Right atrium auricular region (tissue), 2 donors: ENCODE measurements at regions not wholly inside any gene's neighbourhood (a gene's known extent, or its start where the extent isn't known, plus 50 kb on each side); places are given as distances from the start of the nearest gene placed in this dataset.
"Not testable (repeated sequence)": the region's sequence is repeated elsewhere in the genome, so short reads cannot be mapped to it uniquely, and the experiment has no call there.

Experiments
- DNase-seq: peaks from one replicate; pipeline ENCODE4 v3.0.0-alpha.2; 2019; ENCODE audit warnings: low spot score
- H3K27ac ChIP-seq, 2 donors: fragments of 200-600 bp; sonication (generic); 1 replicate in 1 of 2; 2 replicates in 1 of 2; pipeline ENCODE4 v1.5.1; 2016 to 2019
- H3K27me3 ChIP-seq, 2 donors: fragments of 200-600 bp; sonication (generic); one replicate each; pipeline versions ENCODE4 v1.5.1 to v1.6.0; 2017 to 2019
- H3K36me3 ChIP-seq: fragments of 200-600 bp; sonication (generic); one replicate; pipeline ENCODE4 v1.5.1; 2016
- H3K4me1 ChIP-seq, 2 donors: fragments of 200-600 bp; sonication (generic); one replicate each; pipeline versions ENCODE4 v1.5.1 to v1.6.0; 2017 to 2019
- H3K4me3 ChIP-seq, 2 donors: fragments of 200-600 bp; sonication (generic); 1 replicate in 1 of 2; 2 replicates in 1 of 2; pipeline ENCODE4 v1.5.1; 2017 to 2019; ENCODE audit warnings: mild to moderate bottlenecking in 1 of 2, moderate library complexity in 1 of 2
- H3K9me3 ChIP-seq, 2 donors: fragments of 200-600 bp; sonication (generic); one replicate each; pipeline ENCODE4 v1.5.1; 2019
- CTCF ChIP-seq, 2 donors: fragments of 200-600 bp; sonication (generic); IDR thresholded peaks; one replicate each; pipeline ENCODE4 v1.5.1; 2019; ENCODE audit warnings: antibody characterized with exemption in 2 of 2

- H3K36me3 ChIP-seq: no peaks in the 10 kb centered on the region
- no peak for DNase-seq
- H3K9me3 ChIP-seq: peaks cover 0 to 8% of the 10 kb centered on the region in 2 donors
- H3K4me1 ChIP-seq: no peaks in the 10 kb centered on the region
- no peak overlapping the region for H3K4me3 ChIP-seq
- no peak for TF ChIP-seq CTCF (IDR thresholded peaks at IDR 0.05)
- no peak overlapping the region for H3K27ac ChIP-seq
- H3K27me3 ChIP-seq: no peaks in the 10 kb centered on the region
Observed at GRCh38 chr3:87742250-87742649, 316.6 kb downstream of the CGGBP1 start.

- H3K4me3 ChIP-seq, H3K36me3 ChIP-seq, DNase-seq, H3K4me1 ChIP-seq, H3K9me3 ChIP-seq, H3K27me3 ChIP-seq, H3K27ac ChIP-seq: not testable (repeated sequence)
Observed at GRCh38 chr3:87740894-87741293, 317.9 kb downstream of the CGGBP1 start.

GRCh38 chr3:87737817-87738216 lies 321.0 kb downstream of the CGGBP1 start:
- DNase-seq, H3K36me3 ChIP-seq, H3K9me3 ChIP-seq, H3K4me3 ChIP-seq, H3K4me1 ChIP-seq, H3K27ac ChIP-seq, H3K27me3 ChIP-seq: not testable (repeated sequence)

GRCh38 chr3:87733671-87734367 lies 325.0 kb downstream of the CGGBP1 start:
- Histone ChIP-seq H3K4me1 (no peaks in the 10 kb centered on the region), H3K27me3 (no peaks in the 10 kb centered on the region), H3K4me3 (no peak overlapping the region), H3K27ac (no peak overlapping the region), H3K36me3 (no peaks in the 10 kb centered on the region), H3K9me3 (no peaks in the 10 kb centered on the region)
- TF ChIP-seq CTCF (IDR thresholded peaks at IDR 0.05): no peak
- no peak for DNase-seq

- no peaks in the 10 kb centered on the region for H3K9me3 ChIP-seq
- DNase-seq: no peak
- TF ChIP-seq CTCF (IDR thresholded peaks at IDR 0.05): no peak
- no peaks in the 10 kb centered on the region for H3K27me3 ChIP-seq
- H3K4me3 ChIP-seq: no peak overlapping the region
- no peaks in the 10 kb centered on the region for H3K36me3 ChIP-seq
- H3K4me1 ChIP-seq: no peaks in the 10 kb centered on the region
- H3K27ac ChIP-seq: no peak overlapping the region
Observed at GRCh38 chr3:87732294-87732693, 326.5 kb downstream of the CGGBP1 start.

GRCh38 chr3:87727783-87728182 lies 331.0 kb downstream of the CGGBP1 start:
- Histone ChIP-seq H3K27me3 (no peaks in the 10 kb centered on the region), H3K4me1 (no peaks in the 10 kb centered on the region), H3K9me3 (peaks cover 0 to 4% of the 10 kb centered on the region in 2 donors), H3K27ac (no peak overlapping the region), H3K36me3 (no peaks in the 10 kb centered on the region), H3K4me3 (no peak overlapping the region)
- TF ChIP-seq CTCF (IDR thresholded peaks at IDR 0.05): no peak
- DNase-seq: no peak

GRCh38 chr3:87719060-87719459 lies 339.7 kb downstream of the CGGBP1 start:
- DNase-seq: no peak
- Histone ChIP-seq H3K27ac (no peak overlapping the region), H3K9me3 (no peaks in the 10 kb centered on the region), H3K4me1 (no peaks in the 10 kb centered on the region), H3K4me3 (no peak overlapping the region), H3K36me3 (no peaks in the 10 kb centered on the region), H3K27me3 (no peaks in the 10 kb centered on the region)
- TF ChIP-seq CTCF (IDR thresholded peaks at IDR 0.05): no peak
